Upper lobe of right lung (tissue), 1 donor: ENCODE measurements at regions not wholly inside any gene's neighbourhood (a gene's known extent, or its start where the extent isn't known, plus 50 kb on each side); places are given as distances from the start of the nearest gene placed in this dataset.

ENCODE experiments used
- ATAC-seq: fragments of 200-7000 bp; cut with Tn5 transposase; one replicate; pipeline ENCODE4 v1.9.1; 2020; ENCODE audit warnings: mild to moderate bottlenecking, moderate library complexity
- DNase-seq: peaks from one replicate; pipeline ENCODE4 v3.0.0-alpha.2; 2020
- H3K27ac ChIP-seq: fragments of 200-600 bp; one replicate; pipeline ENCODE4 v1.8.0; 2022
- H3K27me3 ChIP-seq: fragments of 200-600 bp; one replicate; pipeline ENCODE4 v1.8.0; 2022; ENCODE audit warnings: mild to moderate bottlenecking
- H3K36me3 ChIP-seq: fragments of 200-600 bp; one replicate; pipeline ENCODE4 v1.8.0; 2022
- H3K4me1 ChIP-seq: fragments of 200-600 bp; one replicate; pipeline ENCODE4 v1.8.0; 2022
- H3K4me3 ChIP-seq: fragments of 200-600 bp; one replicate; pipeline ENCODE4 v1.8.0; 2022; ENCODE audit warnings: mild to moderate bottlenecking
- H3K9me3 ChIP-seq: fragments of 200-600 bp; one replicate; pipeline ENCODE4 v1.8.0; 2022
- CTCF ChIP-seq: fragments of 200-600 bp; IDR thresholded peaks from one replicate; pipeline ENCODE4 v1.8.0; 2022; ENCODE audit warnings: antibody characterized with exemption
- intact Hi-C: fragments of 100-400 bp; cut with DNase I; formaldehyde crosslinking; loops from one replicate; pipeline ENCODE4 v1.11.0; 2022
- donor health status: DM: no; HTN: yes; CAD: no; lungs with severe emphysema.

GRCh38 chr12:85557850-85558249 is 277.8 kb downstream of the ALX1 start:
- H3K36me3 ChIP-seq = no peaks in the 10 kb centered on the region
- no peaks in the 10 kb centered on the region for H3K27me3 ChIP-seq
- TF ChIP-seq CTCF = no peak
- no peak overlapping the region for H3K4me3 ChIP-seq
- H3K4me1 ChIP-seq = no peaks in the 10 kb centered on the region
- intact Hi-C loops = no loop called here
- ATAC-seq (no peak), DNase-seq (no peak)
- H3K27ac ChIP-seq = no peak overlapping the region
- no peaks in the 10 kb centered on the region for H3K9me3 ChIP-seq

- ATAC-seq = no peak
- Histone ChIP-seq H3K36me3 (no peaks in the 10 kb centered on the region), H3K9me3 (no peaks in the 10 kb centered on the region), H3K4me3 (no peak overlapping the region), H3K4me1 (no peaks in the 10 kb centered on the region), H3K27me3 (no peaks in the 10 kb centered on the region), H3K27ac (no peak overlapping the region)
- DNase-seq = no peak
- intact Hi-C loops = no loop called here
- TF ChIP-seq CTCF = no peak
Observed at GRCh38 chr12:85558684-85559083, 277.5 kb downstream of the RASSF9 start.

- DNase-seq (no peak), ATAC-seq (no peak)
- no peaks in the 10 kb centered on the region for H3K9me3 ChIP-seq
- no peak overlapping the region for H3K4me3 ChIP-seq
- no peak for TF ChIP-seq CTCF
- no peaks in the 10 kb centered on the region for H3K4me1 ChIP-seq
- intact Hi-C loops = no loop called here
- no peaks in the 10 kb centered on the region for H3K36me3 ChIP-seq
- H3K27ac ChIP-seq = no peak overlapping the region
- H3K27me3 ChIP-seq = no peaks in the 10 kb centered on the region
Observed at GRCh38 chr12:85559127-85559526, 277.1 kb downstream of the RASSF9 start.

GRCh38 chr12:85559536-85559935 is 276.7 kb downstream of the RASSF9 start:
- TF ChIP-seq CTCF = no peak
- DNase-seq (no peak), ATAC-seq (no peak)
- intact Hi-C loops = no loop called here
- H3K27me3 ChIP-seq = no peaks in the 10 kb centered on the region
- no peaks in the 10 kb centered on the region for H3K36me3 ChIP-seq
- H3K4me1 ChIP-seq = no peaks in the 10 kb centered on the region
- H3K9me3 ChIP-seq = no peaks in the 10 kb centered on the region
- no peak overlapping the region for H3K4me3 ChIP-seq
- H3K27ac ChIP-seq = no peak overlapping the region

GRCh38 chr12:85562765-85563164 is 273.4 kb downstream of the RASSF9 start:
- no peaks in the 10 kb centered on the region for H3K36me3 ChIP-seq
- no peak for ATAC-seq
- TF ChIP-seq CTCF = no peak
- no peaks in the 10 kb centered on the region for H3K27me3 ChIP-seq
- intact Hi-C loops = loop anchor here (10.0 kb wide), 1 partner anchor 302 kb away; no protein-coding TSS in a partner anchor
- DNase-seq = no peak
- no peak overlapping the region for H3K4me3 ChIP-seq
- H3K9me3 ChIP-seq = no peaks in the 10 kb centered on the region
- no peak overlapping the region for H3K27ac ChIP-seq
- H3K4me1 ChIP-seq = no peaks in the 10 kb centered on the region

GRCh38 chr12:85564786-85565185 is 271.4 kb downstream of the RASSF9 start:
- H3K27me3 ChIP-seq = no peaks in the 10 kb centered on the region
- no peak overlapping the region for H3K27ac ChIP-seq
- TF ChIP-seq CTCF = no peak
- H3K36me3 ChIP-seq = no peaks in the 10 kb centered on the region
- H3K9me3 ChIP-seq = no peaks in the 10 kb centered on the region
- H3K4me3 ChIP-seq = no peak overlapping the region
- no peaks in the 10 kb centered on the region for H3K4me1 ChIP-seq
- no peak for ATAC-seq
- no peak for DNase-seq
- intact Hi-C loops = loop anchor here (10.0 kb wide), 1 partner anchor 300 kb away; no protein-coding TSS in a partner anchor
